Neutrophil (primary cell): ENCODE measurements at regions not wholly inside any gene's neighbourhood (a gene's known extent, or its start where the extent isn't known, plus 50 kb on each side); places are given as distances from the start of the nearest gene placed in this dataset.

Experiments used
- H3K27ac ChIP-seq: fragments of 200-600 bp; sonication (generic); 2 replicates; pipeline ENCODE4 v1.5.1; 2016; ENCODE audit warnings: mild to moderate bottlenecking, moderate library complexity
- H3K27me3 ChIP-seq: fragments of 200-600 bp; sonication (generic); 2 replicates; pipeline ENCODE4 v1.6.0; 2016; ENCODE audit warnings: mild to moderate bottlenecking
- H3K36me3 ChIP-seq: fragments of 200-600 bp; sonication (generic); 2 replicates; pipeline ENCODE4 v1.5.1; 2017
- H3K4me1 ChIP-seq, 2 experiments: fragments of 200-600 bp in 1 of 2; sonication (generic) in 1 of 2; 1 replicate in 1 of 2; 2 replicates in 1 of 2; pipeline versions ENCODE4 v1.5.1 to v1.6.1; 2013 to 2016; ENCODE audit warnings: low read depth in 1 of 2, low read length in 1 of 2, mild to moderate bottlenecking in 1 of 2, moderate library complexity in 1 of 2; ENCODE audit not compliant: control insufficient read depth in 1 of 2, insufficient read depth in 1 of 2
- H3K4me3 ChIP-seq, 2 experiments: fragments of 200-600 bp in 1 of 2; sonication (generic) in 1 of 2; 1 replicate in 1 of 2; 2 replicates in 1 of 2; pipeline ENCODE4 v1.5.1; 2013 to 2016; ENCODE audit warnings: low read depth in 1 of 2, low read length in 1 of 2, mild to moderate bottlenecking in 1 of 2, moderate library complexity in 1 of 2
- H3K9me3 ChIP-seq: fragments of 200-600 bp; sonication (generic); 2 replicates; pipeline ENCODE4 v1.5.1; 2016
- TF ChIP-seq, protein P1 (sequence below): fragments of 200-600 bp; sonication (generic); IDR thresholded peaks from 2 replicates; pipeline ENCODE4 v1.5.1; 2016; ENCODE audit warnings: antibody characterized with exemption

DNA sequence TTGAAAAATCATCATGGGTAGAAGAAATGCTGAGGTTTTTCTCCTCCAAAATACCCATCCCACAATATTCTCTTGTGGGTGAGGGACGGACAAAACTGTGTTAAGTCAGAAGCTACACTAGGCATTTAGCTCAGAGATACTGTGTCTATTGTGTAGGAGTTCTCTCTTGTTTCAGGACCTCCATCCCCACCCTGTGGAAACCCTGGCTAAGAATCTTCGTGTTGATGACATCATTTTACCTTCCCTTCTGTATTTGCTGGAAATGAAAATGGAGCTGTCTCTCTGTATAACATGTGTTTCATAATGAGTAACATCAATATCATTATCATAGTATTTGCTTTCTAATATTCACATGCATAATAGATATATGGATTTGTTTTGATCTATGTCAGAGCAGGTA is 1193.0 kb upstream of the CITED2 start:
- H3K4me3 ChIP-seq = no peak overlapping the region
- H3K27ac ChIP-seq = no peak overlapping the region
- no peaks in the 10 kb centered on the region for H3K27me3 ChIP-seq
- H3K9me3 ChIP-seq = no peaks in the 10 kb centered on the region
- H3K36me3 ChIP-seq = no peaks in the 10 kb centered on the region
- H3K4me1 ChIP-seq = no peaks in the 10 kb centered on the region
- TF ChIP-seq, protein P1, sequence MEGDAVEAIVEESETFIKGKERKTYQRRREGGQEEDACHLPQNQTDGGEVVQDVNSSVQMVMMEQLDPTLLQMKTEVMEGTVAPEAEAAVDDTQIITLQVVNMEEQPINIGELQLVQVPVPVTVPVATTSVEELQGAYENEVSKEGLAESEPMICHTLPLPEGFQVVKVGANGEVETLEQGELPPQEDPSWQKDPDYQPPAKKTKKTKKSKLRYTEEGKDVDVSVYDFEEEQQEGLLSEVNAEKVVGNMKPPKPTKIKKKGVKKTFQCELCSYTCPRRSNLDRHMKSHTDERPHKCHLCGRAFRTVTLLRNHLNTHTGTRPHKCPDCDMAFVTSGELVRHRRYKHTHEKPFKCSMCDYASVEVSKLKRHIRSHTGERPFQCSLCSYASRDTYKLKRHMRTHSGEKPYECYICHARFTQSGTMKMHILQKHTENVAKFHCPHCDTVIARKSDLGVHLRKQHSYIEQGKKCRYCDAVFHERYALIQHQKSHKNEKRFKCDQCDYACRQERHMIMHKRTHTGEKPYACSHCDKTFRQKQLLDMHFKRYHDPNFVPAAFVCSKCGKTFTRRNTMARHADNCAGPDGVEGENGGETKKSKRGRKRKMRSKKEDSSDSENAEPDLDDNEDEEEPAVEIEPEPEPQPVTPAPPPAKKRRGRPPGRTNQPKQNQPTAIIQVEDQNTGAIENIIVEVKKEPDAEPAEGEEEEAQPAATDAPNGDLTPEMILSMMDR = no peak

DNA sequence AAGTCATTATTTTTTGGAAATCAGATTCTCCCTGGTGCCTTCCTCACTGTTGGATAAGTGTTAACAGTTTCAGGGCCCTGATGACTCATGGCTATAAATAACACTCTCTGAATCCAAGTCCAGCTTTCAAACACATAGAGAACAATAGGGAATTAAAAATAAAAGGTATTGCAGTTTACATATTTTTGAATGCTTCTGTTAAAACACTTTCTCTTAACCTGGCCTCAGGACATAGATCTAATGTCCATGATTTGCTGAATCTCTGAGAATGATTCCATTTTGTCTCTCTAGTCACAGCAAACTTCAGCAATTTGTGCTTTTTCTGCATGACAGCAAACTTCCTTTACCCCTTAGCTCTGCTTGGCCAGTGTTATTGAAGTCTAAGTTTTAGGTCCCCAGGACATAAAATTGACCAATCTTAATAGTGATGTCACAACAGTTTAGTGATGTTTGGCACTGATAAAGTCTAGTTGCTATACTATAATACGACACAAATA is 1192.4 kb upstream of the CITED2 start:
- Histone ChIP-seq H3K9me3 (no peaks in the 10 kb centered on the region), H3K4me1 (no peaks in the 10 kb centered on the region), H3K4me3 (no peak overlapping the region), H3K27ac (no peak overlapping the region), H3K27me3 (no peaks in the 10 kb centered on the region), H3K36me3 (no peaks in the 10 kb centered on the region)
- TF ChIP-seq, protein P1 = no peak

DNA sequence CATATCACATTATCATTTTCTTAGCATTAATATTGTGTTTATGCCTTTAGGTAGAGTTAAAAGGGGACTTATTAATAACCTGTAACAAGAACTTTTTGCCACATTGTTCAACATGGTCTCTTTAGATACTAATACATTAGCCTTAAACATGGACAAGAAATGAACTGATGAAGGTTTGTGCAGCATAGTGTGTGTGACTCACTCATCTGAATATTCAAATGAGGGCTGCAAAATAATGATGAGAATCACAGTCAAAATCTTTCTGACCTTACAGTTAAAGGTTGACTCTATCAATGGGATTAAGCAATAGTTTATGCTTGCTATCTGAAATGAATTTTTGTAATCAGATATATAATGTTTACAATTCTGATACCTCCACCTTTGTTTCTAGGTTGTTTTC is 1189.3 kb upstream of the CITED2 start:
- H3K27me3 ChIP-seq = no peaks in the 10 kb centered on the region
- no peak overlapping the region for H3K27ac ChIP-seq
- H3K4me3 ChIP-seq = no peak overlapping the region
- no peaks in the 10 kb centered on the region for H3K36me3 ChIP-seq
- H3K4me1 ChIP-seq = no peaks in the 10 kb centered on the region
- no peaks in the 10 kb centered on the region for H3K9me3 ChIP-seq
- TF ChIP-seq, protein P1 = no peak

DNA sequence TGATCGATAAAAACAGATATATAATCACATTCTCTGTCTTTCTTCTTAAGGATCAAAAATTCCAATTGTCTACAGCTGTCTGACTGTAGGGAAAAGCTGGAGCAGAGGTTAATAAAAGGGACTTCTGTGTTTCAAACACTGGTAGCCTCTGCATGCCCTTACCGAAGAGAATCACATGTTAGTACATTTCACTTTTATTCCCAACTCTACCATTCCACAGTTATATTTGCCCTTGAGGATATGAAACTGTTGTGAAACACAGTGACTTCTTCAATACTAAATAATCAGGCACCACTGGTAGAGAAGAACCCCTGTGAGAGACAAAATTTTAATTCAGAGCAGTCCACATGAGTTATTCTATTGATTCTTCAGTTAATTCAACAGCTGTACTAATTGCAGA is 1187.3 kb upstream of the CITED2 start:
- Histone ChIP-seq H3K27me3 (no peaks in the 10 kb centered on the region), H3K36me3 (no peaks in the 10 kb centered on the region), H3K4me3 (no peak overlapping the region), H3K9me3 (no peaks in the 10 kb centered on the region), H3K4me1 (no peaks in the 10 kb centered on the region), H3K27ac (no peak overlapping the region)
- TF ChIP-seq, protein P1 = no peak

DNA sequence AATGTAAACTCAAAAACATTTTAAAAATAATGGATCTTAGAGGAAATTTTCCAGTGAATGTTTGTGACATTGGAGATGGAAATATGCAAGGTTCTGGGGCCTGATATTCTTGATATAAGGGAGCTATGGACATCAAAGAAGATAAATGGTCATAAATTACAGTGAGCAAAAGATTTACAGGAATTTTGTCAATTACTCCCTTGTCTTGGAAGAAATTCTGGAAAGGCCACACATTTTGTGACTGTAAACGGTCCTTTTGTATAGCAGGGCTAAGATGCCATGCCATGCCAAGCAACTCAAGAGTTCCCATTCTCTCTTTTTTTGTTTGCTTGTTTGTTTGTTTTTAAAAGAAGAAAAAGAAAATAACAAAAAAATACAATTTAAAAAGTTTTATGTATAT is 1186.2 kb upstream of the CITED2 start:
- H3K9me3 ChIP-seq = no peaks in the 10 kb centered on the region
- TF ChIP-seq, protein P1 = no peak
- no peaks in the 10 kb centered on the region for H3K36me3 ChIP-seq
- H3K4me1 ChIP-seq = no peaks in the 10 kb centered on the region
- no peak overlapping the region for H3K4me3 ChIP-seq
- no peak overlapping the region for H3K27ac ChIP-seq
- no peaks in the 10 kb centered on the region for H3K27me3 ChIP-seq

DNA sequence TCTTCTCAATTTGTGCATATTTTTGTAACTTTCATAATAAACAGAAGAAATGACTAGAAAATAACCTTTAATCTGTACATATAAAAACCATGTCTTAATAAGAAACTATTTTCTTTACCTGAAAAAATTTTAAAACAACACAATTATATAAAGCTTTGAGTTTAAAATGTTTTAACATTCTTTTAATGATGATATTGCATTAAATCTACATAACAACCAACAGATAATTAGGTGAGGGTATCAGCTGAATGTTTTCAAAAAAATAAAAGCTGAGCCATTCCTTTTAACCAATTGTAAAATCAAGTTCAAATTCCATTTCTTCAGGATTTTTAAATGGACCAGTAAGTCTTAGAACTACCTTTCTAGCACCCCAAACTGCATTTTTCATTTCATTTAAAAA is 1185.0 kb upstream of the CITED2 start:
- H3K27ac ChIP-seq = no peak overlapping the region
- no peaks in the 10 kb centered on the region for H3K9me3 ChIP-seq
- no peaks in the 10 kb centered on the region for H3K27me3 ChIP-seq
- no peaks in the 10 kb centered on the region for H3K4me1 ChIP-seq
- H3K36me3 ChIP-seq = no peaks in the 10 kb centered on the region
- no peak overlapping the region for H3K4me3 ChIP-seq
- TF ChIP-seq, protein P1 = no peak
